ENCODE measurements at regions not wholly inside any gene's neighbourhood (a gene's known extent, or its start where the extent isn't known, plus 50 kb on each side); places are given as distances from the start of the nearest gene placed in this dataset.

GRCh38 chr6:165191461-165191860 lies 117.9 kb downstream of the C6orf118 start:
- H3K9me2 ChIP-seq (replicated peaks; ENCODE audit: control insufficient read depth, low read length), result no peaks in the 10 kb centered on the region
- H3K36me3 ChIP-seq (ENCODE audit: control insufficient read depth, low read length), result no peaks in the 10 kb centered on the region
- H3K4me3 ChIP-seq (ENCODE audit: low read length), result no peak overlapping the region
- H3K9me3 ChIP-seq (ENCODE audit: control insufficient read depth, insufficient read depth, low read length), result no peaks in the 10 kb centered on the region
- no peaks in the 10 kb centered on the region for H3K79me2 ChIP-seq (ENCODE audit: control insufficient read depth, low read length)
- no peaks in the 10 kb centered on the region for H3K27me3 ChIP-seq (ENCODE audit: control insufficient read depth, low read length)
- H4K20me1 ChIP-seq (ENCODE audit: control insufficient read depth, insufficient read depth, low read depth, low read length), result no peaks in the 10 kb centered on the region
- H3K4me1 ChIP-seq (ENCODE audit: control insufficient read depth, low read length), result no peaks in the 10 kb centered on the region
- no peaks in the 10 kb centered on the region for H3F3A ChIP-seq (ENCODE audit: control insufficient read depth, insufficient read depth)
- TF ChIP-seq CTCF (IDR thresholded peaks at IDR 0.05; ENCODE audit: low read depth, low read length, poor library complexity, severe bottlenecking), result no peak
- no peak for TF ChIP-seq EZH2phosphoT487 (IDR thresholded peaks at IDR 0.05; ENCODE audit: borderline replicate concordance, low read length)
- no peak overlapping the region for H3K4me2 ChIP-seq (ENCODE audit: low read length)
- no peak overlapping the region for H3K27ac ChIP-seq (ENCODE audit: low read depth, low read length)

- Histone ChIP-seq H3K4me2 (ENCODE audit: low read length) (no peak overlapping the region), H3K9me3 (ENCODE audit: control insufficient read depth, insufficient read depth, low read length) (no peaks in the 10 kb centered on the region), H3K27me3 (ENCODE audit: control insufficient read depth, low read length) (no peaks in the 10 kb centered on the region), H3K4me3 (ENCODE audit: low read length) (no peak overlapping the region), H3K4me1 (ENCODE audit: control insufficient read depth, low read length) (no peaks in the 10 kb centered on the region), H3K27ac (ENCODE audit: low read depth, low read length) (no peak overlapping the region), H4K20me1 (ENCODE audit: control insufficient read depth, insufficient read depth, low read depth, low read length) (no peaks in the 10 kb centered on the region), H3K79me2 (ENCODE audit: control insufficient read depth, low read length) (no peaks in the 10 kb centered on the region), H3K36me3 (ENCODE audit: control insufficient read depth, low read length) (no peaks in the 10 kb centered on the region), H3K9me2 (replicated peaks; ENCODE audit: control insufficient read depth, low read length) (no peaks in the 10 kb centered on the region), H3F3A (ENCODE audit: control insufficient read depth, insufficient read depth) (no peaks in the 10 kb centered on the region)
- TF ChIP-seq EZH2phosphoT487 (IDR thresholded peaks at IDR 0.05; ENCODE audit: borderline replicate concordance, low read length) (no peak), CTCF (IDR thresholded peaks at IDR 0.05; ENCODE audit: low read depth, low read length, poor library complexity, severe bottlenecking) (no peak)
Observed at GRCh38 chr6:165186441-165187205, 122.8 kb downstream of the C6orf118 start.

DNA sequence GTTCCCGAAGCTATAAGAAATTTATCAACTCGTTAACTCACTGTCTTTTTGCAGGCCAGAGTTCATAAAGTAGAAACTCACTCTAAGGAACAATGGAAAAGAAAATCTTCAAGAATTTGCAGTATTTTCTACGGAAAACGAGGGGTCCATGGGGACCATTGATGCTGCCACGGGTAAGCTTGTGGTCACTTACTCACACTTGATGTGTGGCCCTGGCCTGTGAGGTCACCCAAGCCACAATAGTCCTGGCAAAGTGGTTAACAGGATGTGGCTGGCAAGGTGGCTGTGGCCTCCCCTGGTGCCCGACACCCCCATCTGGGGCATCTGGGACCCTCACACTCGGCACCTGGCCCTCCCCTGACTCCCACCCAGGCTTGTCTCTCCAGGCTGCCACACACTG lies 123.4 kb downstream of the C6orf118 start:
- H3K9me3 ChIP-seq (ENCODE audit: control insufficient read depth, insufficient read depth, low read length), result no peaks in the 10 kb centered on the region
- H3K27ac ChIP-seq (ENCODE audit: low read depth, low read length), result no peak overlapping the region
- H3K27me3 ChIP-seq (ENCODE audit: control insufficient read depth, low read length), result no peaks in the 10 kb centered on the region
- H4K20me1 ChIP-seq (ENCODE audit: control insufficient read depth, insufficient read depth, low read depth, low read length), result no peaks in the 10 kb centered on the region
- no peaks in the 10 kb centered on the region for H3K79me2 ChIP-seq (ENCODE audit: control insufficient read depth, low read length)
- no peak overlapping the region for H3K4me3 ChIP-seq (ENCODE audit: low read length)
- no peaks in the 10 kb centered on the region for H3K4me1 ChIP-seq (ENCODE audit: control insufficient read depth, low read length)
- no peak overlapping the region for H3K4me2 ChIP-seq (ENCODE audit: low read length)
- no peaks in the 10 kb centered on the region for H3F3A ChIP-seq (ENCODE audit: control insufficient read depth, insufficient read depth)
- no peaks in the 10 kb centered on the region for H3K36me3 ChIP-seq (ENCODE audit: control insufficient read depth, low read length)
- TF ChIP-seq CTCF (IDR thresholded peaks at IDR 0.05; ENCODE audit: low read depth, low read length, poor library complexity, severe bottlenecking) (no peak), EZH2phosphoT487 (IDR thresholded peaks at IDR 0.05; ENCODE audit: borderline replicate concordance, low read length) (no peak)
- H3K9me2 ChIP-seq (replicated peaks; ENCODE audit: control insufficient read depth, low read length), result no peaks in the 10 kb centered on the region
